Left lung (tissue), 4 donors: ENCODE measurements at regions not wholly inside any gene's neighbourhood (a gene's known extent, or its start where the extent isn't known, plus 50 kb on each side); places are given as distances from the start of the nearest gene placed in this dataset.

Experiments
- ATAC-seq: fragments of 200-7000 bp; cut with Tn5 transposase; one replicate; pipeline ENCODE4 v1.9.1; 2020; ENCODE audit warnings: moderate library complexity
- DNase-seq, 4 donors: peaks; one replicate each; pipeline ENCODE4 v3.0.0-alpha.2; 2013 to 2020
- H3K27ac ChIP-seq, 2 donors: fragments of 200-600 bp; sonication (generic) in 1 of 2; one replicate each; pipeline versions ENCODE4 v1.5.0 to v1.8.0; 2020 to 2021
- H3K27me3 ChIP-seq, 2 donors: fragments of 200-600 bp; sonication (generic) in 1 of 2; one replicate each; pipeline versions ENCODE4 v1.5.0 to v1.8.0; 2020 to 2021
- H3K36me3 ChIP-seq, 2 donors: fragments of 200-600 bp; sonication (generic) in 1 of 2; one replicate each; pipeline versions ENCODE4 v1.5.0 to v1.8.0; 2020 to 2021
- H3K4me1 ChIP-seq, 2 donors: fragments of 200-600 bp; one replicate each; pipeline ENCODE4 v1.8.0; 2021
- H3K4me3 ChIP-seq, 2 donors: fragments of 200-600 bp; sonication (generic) in 1 of 2; one replicate each; pipeline versions ENCODE4 v1.5.0 to v1.8.0; 2020 to 2021; ENCODE audit warnings: mild to moderate bottlenecking in 1 of 2
- H3K9me3 ChIP-seq, 2 donors: fragments of 200-600 bp; sonication (generic) in 1 of 2; one replicate each; pipeline versions ENCODE4 v1.5.0 to v1.8.0; 2020 to 2021
- CTCF ChIP-seq, 2 donors: fragments of 200-600 bp; sonication (generic) in 1 of 2; IDR thresholded peaks; one replicate each; pipeline versions ENCODE4 v1.5.0 to v1.8.0; 2021; ENCODE audit warnings: antibody characterized with exemption in 2 of 2
- intact Hi-C, 2 donors: fragments of 100-400 bp; cut with DNase I; formaldehyde crosslinking; loops; one replicate each; pipeline versions ENCODE4 v1.11.2 to v1.14.2; 2022
- donor health status: DM: no; HTN: yes; CAD: no.
- donor health status: DM: no; HTN: no; CAD: no.

- ATAC-seq: peak; percentile 46
- peaks cover 0 to 6% of the 10 kb centered on the region in 2 donors for H3K4me1 ChIP-seq
Observed at GRCh38 chr3:28860307-28860706, 420.6 kb upstream of the RBMS3 start.

GRCh38 chr3:28863186-28863585, 417.7 kb upstream of the RBMS3 start:
- intact Hi-C loops: no loop called here
- Histone ChIP-seq H3K36me3 (no peaks in the 10 kb centered on the region), H3K27ac (no peak overlapping the region), H3K9me3 (no peaks in the 10 kb centered on the region), H3K27me3 (no peaks in the 10 kb centered on the region), H3K4me1 (peaks cover 0 to 6% of the 10 kb centered on the region in 2 donors), H3K4me3 (no peak overlapping the region)
- no peak for TF ChIP-seq CTCF (IDR thresholded peaks at IDR 0.05)
- ATAC-seq: no peak
- DNase-seq: no peak

More at GRCh38 chr3:28860307-28860706, 420.6 kb upstream of the RBMS3 start:
- no peak overlapping the region for H3K4me3 ChIP-seq
- H3K36me3 ChIP-seq: no peaks in the 10 kb centered on the region
- H3K9me3 ChIP-seq: no peaks in the 10 kb centered on the region
- H3K27me3 ChIP-seq: no peaks in the 10 kb centered on the region
- intact Hi-C loops: no loop called here
- TF ChIP-seq CTCF (IDR thresholded peaks at IDR 0.05): no peak
- DNase-seq: peak in 1 of 4 donors; percentile 38
- no peak overlapping the region for H3K27ac ChIP-seq

GRCh38 chr3:28867836-28868235, 413.0 kb upstream of the RBMS3 start:
- no peaks in the 10 kb centered on the region for H3K36me3 ChIP-seq
- ATAC-seq: no peak
- no peaks in the 10 kb centered on the region for H3K4me1 ChIP-seq
- DNase-seq: no peak
- TF ChIP-seq CTCF (IDR thresholded peaks at IDR 0.05): no peak
- H3K27ac ChIP-seq: no peak overlapping the region
- intact Hi-C loops: no loop called here
- no peak overlapping the region for H3K4me3 ChIP-seq
- no peaks in the 10 kb centered on the region for H3K27me3 ChIP-seq
- H3K9me3 ChIP-seq: no peaks in the 10 kb centered on the region

GRCh38 chr3:28868897-28869296, 412.0 kb upstream of the RBMS3 start:
- no peaks in the 10 kb centered on the region for H3K27me3 ChIP-seq

GRCh38 chr3:28877912-28878311, 403.0 kb upstream of the RBMS3 start:
- Histone ChIP-seq H3K27ac (no peak overlapping the region), H3K4me1 (no peaks in the 10 kb centered on the region), H3K36me3 (no peaks in the 10 kb centered on the region), H3K9me3 (no peaks in the 10 kb centered on the region), H3K4me3 (no peak overlapping the region), H3K27me3 (no peaks in the 10 kb centered on the region)
- intact Hi-C loops: no loop called here
- ATAC-seq (no peak), DNase-seq (no peak)
- no peak for TF ChIP-seq CTCF (IDR thresholded peaks at IDR 0.05)

More at GRCh38 chr3:28868897-28869296, 412.0 kb upstream of the RBMS3 start:
- TF ChIP-seq CTCF (IDR thresholded peaks at IDR 0.05): no peak
- Histone ChIP-seq H3K4me3 (no peak overlapping the region), H3K36me3 (no peaks in the 10 kb centered on the region), H3K27ac (no peak overlapping the region), H3K4me1 (no peaks in the 10 kb centered on the region), H3K9me3 (no peaks in the 10 kb centered on the region)
- no peak for DNase-seq
- no peak for ATAC-seq
- intact Hi-C loops: no loop called here
